Amygdala (tissue), 56 donors: ENCODE measurements at regions not wholly inside any gene's neighbourhood (a gene's known extent, or its start where the extent isn't known, plus 50 kb on each side); places are given as distances from the start of the nearest gene placed in this dataset.
"Not testable (repeated sequence)": the region's sequence is repeated elsewhere in the genome, so short reads cannot be mapped to it uniquely, and the experiment has no call there.

Experiments
- DNase-seq, 56 donors: peaks; one replicate each; lab custom pipeline; 2025; lab: John Stamatoyannopoulos, UW

GRCh38 chr15:20207198-20207597 lies 334.4 kb downstream of the GOLGA6L6 start:
- DNase-seq, result not testable (repeated sequence)

DNA sequence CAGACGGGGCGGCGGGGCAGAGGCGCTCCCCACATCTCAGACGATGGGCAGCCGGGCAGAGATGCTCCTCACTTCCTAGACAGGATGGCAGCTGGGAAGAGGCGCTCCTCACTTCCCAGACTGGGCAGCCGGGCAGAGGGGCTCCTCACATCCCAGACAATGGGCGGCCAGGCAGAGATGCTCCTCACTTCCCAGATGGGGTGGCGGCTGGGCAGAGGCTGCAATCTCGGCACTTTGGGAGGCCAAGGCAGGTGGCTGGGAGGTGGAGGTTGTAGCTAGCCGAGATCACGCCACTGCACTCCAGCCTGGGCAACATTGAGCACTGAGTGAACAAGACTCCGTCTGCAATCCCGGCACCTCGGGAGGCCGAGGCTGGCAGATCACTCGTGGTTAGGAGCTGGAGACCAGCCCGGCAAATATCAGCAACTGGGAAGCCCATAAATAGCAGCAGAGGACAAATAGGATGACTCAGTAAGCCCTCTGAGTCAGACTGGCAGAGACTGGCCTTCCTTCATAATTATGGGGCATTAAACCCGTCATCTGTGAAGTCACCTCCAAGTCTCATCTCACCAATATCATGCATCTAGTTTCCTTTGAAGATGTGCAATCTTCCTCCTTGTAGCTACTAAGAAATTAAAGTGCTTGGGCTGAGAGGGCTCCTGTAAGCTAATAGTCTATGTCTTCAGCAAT lies 337.3 kb downstream of the GOLGA6L6 start:
- not testable (repeated sequence) for DNase-seq

DNA sequence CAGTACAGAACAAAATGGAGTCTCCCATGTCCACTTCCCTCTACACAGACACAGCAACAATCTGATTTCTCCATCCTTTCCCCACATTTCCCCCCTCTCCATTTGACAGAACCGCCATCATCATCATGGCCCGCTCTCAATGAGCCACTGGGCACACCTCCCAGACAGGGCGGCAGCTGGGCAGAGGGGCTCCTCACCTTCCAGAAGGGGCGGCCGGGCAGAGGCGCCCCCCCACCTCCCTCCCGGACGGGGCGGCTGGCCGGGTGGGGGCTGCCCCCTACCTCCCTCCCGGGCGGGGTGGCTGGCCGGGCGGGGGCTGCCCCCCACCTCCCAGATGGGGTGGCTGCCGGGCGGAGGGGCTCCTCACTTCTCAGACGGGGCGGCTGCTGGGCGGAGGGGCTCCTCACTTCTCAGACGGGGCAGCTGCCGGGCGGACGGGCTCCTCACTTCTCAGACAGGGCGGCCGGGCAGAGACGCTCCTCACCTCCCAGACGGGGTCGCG lies 337.9 kb downstream of the GOLGA6L6 start:
- not testable (repeated sequence) for DNase-seq

DNA sequence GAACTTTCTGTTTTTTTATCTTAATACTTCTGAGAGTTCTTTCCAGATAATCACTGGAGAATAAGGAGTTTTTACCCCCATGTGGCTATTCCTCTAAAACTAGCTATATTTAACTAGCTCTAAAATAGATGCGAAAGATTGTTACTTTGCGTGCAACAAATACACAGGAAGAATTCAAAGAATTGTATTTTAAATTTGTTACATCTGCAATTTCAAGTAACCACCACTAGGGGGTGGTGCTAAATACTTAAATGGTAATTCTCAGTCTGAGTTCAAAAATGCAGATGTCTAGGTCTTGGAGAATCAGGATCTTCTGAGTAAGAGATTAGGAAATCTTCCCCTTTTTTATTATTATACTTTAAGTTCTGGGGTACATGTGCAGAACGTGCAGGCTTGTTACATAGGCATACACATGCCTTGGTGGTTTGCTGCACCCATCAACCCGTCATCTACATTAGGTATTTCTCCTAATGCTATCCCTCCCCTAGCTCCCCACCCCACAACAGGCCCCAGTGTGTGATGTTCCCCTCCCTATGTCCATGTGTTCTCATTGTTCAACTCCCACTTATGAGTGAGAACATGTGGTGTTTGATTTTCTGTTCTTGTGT lies 346.9 kb downstream of the GOLGA6L6 start:
- DNase-seq, result not testable (repeated sequence)

DNA sequence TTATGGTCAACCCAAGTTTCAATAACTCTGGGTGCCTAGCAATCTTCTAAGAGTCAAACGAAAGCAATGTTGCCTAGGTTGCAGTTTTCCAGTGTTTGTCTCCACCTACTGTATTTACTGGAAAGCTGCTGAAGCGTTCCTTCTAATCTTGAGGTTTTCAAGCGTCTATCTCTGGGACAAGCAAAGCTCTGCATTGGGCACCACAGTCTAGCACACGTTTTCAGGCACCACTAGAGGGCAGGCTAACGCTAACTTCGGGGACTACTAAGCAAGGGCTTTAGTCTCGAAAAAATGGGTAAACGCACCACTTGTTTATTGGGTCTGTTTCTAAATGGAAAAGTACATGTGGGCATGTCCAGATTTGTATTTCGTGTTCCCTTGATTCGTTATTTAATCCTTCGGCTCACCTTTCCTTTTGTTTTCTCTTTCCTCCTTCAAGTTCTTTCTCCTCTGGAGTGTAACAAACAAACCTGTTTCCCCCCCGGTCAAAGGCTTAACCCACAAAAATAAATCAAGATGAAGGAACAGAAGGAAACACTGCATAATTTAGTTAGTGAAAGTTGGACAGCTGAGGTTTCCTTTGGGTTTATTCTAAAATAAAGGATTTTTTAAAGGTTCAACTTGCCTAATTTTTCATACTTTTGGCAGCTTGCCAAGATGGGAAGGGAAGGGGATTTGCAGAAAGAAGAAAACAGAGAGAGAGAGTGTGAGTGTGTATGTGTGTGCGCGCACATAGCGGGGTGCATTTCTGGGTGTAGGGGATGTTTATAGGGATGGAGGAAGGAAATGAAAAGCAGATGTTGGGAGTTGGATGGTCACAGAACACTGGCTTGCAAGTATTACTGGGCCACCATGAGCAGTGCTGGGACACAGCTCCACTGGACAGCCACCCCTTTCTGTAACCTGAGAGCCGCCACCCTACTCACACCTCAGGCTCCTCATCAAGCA lies 348.3 kb downstream of the GOLGA6L6 start:
- DNase-seq, result not testable (repeated sequence)

DNA sequence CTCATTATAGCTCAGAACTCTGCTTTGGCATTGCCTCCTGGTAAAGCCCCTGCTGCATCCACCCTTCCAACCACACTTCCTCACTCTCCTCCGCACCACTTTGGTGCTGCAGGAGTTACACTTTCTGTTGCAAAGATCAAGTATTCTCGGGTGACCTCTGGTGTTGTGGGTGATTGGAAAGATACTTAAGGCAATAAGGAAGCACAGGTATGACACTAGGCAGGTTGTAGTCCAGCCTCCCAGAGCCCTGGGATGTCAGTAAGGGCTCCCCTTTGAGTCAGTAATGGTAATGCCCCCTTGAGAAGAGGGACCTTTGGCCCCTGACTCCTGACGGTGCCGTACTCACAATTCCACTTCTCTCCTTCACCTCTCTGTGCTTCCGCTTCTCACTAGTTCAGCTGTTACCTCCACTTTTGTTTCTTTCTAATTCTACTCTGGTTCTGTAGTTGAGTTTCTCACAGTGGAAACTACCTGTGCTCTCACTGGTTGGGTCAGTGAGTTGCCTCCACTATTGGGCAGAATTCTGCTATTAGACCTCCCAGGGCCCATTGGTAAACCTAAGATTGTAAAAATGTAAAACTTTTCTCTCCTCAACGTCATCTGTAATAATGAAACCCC lies 350.0 kb downstream of the GOLGA6L6 start:
- DNase-seq, result not testable (repeated sequence)

DNA sequence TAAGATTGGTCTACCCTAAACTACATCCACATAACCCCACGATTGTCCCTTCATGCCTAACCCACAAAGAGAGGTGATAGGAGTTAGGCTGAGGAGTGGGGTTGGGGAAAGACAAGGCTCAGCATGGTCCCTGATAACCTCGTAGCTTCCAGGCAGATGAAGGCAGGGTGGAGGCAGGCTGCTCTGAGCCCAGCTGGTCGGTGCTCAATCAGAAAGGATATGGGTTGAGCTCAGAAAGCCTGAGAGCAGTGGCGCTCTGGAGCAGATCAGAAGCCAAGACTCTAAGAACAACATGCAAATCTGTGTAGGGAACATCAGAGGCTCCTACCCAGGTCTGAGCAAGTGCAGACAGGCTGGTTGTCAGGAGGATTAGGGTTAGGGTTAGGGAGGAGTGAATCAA lies 353.0 kb downstream of the GOLGA6L6 start:
- not testable (repeated sequence) for DNase-seq

DNA sequence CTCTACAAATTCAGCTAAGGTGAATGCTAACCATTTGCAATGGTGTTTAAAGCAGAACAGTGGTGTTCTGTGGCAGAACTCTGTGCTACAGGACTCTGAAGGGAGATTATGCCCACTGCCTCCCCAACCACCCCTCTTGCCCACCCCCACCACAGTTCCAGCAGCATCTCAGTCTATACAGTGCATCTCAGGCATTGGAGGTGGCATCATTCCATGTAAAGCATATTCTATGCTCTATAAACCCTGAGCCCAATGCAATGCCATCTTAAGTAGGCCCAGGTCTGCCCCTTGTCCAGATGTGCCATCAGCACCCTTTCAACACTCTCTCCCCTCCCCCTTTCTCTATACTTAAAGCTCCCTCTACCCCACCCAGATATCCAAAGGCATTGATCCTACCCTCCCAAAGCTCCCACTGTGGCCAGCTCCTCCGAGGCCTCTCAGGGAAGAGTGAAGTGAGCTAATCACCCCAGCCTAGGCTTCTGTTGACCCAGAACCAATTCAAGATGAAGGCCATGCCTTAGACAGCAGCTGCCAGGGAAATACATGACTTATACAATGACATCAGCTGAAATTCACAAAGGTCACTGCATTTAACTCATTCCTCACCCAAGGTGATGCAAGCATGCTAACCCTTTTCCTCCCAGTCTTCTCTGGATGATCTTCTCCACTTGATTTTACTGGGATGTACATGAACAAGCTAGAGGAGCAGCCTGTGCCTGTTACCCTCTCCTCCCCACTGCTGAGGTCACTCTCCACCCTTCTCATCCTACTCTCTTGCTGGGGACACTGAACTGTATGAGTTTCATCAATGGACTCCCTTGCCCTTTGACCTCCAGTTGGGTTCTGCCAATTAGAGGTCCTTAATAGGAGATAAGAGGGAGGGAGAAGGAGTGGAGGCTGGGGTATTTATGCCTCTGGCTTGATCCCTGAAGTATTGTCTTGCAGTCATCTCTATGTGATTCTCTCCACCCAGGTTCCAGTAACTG lies 353.9 kb downstream of the GOLGA6L6 start:
- DNase-seq, result not testable (repeated sequence)

DNA sequence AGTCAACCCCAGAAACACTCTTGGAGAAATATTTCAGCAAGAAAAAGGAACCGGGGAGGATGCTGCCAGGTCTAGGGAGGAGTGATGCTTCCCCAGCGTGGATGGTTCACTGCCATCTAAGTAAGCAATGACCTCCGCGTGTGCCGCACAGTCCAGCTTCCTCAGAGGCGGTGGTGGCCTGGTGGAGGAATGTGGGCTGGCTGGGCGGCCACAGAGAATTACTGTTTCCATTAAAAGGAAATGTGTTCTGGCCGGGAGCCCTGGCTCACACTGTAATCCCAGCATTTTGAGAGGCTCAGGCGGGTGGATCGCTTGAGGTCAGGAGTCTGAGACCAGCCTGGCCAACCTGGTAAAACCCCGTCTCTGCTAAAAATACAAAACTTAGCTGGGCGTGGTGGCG lies 356.7 kb downstream of the GOLGA6L6 start:
- DNase-seq, result not testable (repeated sequence)

GRCh38 chr15:20168221-20168620 lies 373.4 kb downstream of the GOLGA6L6 start:
- not testable (repeated sequence) for DNase-seq

DNA sequence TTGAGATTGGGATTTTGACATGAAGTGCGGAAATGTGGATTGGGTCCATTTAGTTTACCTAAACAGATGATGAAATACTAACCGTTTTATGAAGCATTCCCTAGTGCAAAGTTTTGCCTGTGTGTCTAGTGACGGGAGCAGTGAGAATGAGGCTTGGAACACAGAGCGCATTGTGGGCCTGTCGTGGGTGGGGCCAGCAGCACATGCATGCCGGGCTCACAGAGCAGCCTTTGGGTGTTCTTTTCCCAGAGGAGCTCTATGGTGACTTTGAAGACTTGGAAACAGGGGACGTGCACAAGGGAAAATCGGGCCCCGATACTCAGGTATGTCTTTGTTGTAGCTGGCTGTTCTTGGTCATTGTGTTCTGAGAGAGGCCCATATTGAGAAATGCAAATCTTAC lies 388.1 kb downstream of the GOLGA6L6 start:
- not testable (repeated sequence) for DNase-seq

GRCh38 chr15:20148679-20149078 lies 392.9 kb downstream of the GOLGA6L6 start:
- not testable (repeated sequence) for DNase-seq

GRCh38 chr15:20148008-20148407 lies 393.6 kb downstream of the GOLGA6L6 start:
- not testable (repeated sequence) for DNase-seq

DNA sequence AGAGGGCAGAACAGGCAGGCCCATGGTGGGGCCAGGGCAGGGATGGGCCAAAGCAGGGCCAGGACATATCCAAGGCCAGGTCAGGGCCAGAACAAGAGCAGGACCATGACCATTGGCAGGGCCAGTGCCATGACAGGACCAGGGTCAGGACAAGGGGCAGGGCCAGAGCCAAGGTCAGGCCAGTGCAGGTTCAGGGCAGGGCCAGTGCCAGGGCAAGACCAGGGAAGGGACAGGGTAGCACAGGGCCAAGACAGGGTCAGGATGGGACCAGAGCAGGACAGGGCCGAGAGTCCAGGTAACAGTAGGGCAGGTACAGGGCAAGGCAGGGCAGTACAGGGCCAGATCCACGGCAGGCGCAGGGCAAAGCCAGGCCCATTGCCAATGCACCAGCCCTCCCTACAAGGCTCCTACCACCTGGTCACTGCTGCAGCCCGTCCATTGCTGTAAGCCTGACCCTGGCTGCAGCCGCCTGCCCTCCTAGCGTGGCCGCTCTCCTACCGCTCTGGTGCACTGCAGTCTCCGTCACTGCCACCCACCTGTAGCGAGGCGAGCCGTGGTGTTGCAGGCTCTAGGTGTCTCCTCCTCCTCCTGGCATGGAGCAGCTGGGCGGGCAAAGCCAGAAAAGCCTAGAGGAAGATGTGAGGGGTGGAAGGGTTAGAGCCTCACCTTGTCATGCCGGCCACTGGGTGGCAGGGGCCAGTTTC lies 397.1 kb downstream of the GOLGA6L6 start:
- not testable (repeated sequence) for DNase-seq

DNA sequence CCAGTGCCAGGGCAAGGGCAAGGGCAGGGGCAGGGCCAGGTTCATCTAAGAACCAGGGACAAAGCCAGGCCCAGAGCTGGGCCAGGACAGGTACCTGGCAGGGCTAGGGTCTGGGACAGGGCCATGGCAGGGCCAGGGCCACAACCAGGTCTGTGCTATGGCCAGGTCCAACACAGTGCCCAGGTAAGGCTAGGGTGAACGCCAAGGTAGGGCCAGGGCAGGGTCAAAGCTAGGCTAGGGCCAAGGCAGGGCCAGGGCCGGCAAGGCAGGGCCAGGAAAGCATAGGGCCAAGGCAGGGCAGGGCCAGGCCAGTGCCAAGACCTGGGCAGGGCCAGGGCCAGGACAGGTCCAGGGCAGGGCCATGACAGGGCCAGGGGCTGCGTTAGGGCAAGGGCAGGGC lies 398.7 kb downstream of the GOLGA6L6 start:
- not testable (repeated sequence) for DNase-seq

GRCh38 chr15:20142410-20142809 lies 399.2 kb downstream of the GOLGA6L6 start:
- not testable (repeated sequence) for DNase-seq

DNA sequence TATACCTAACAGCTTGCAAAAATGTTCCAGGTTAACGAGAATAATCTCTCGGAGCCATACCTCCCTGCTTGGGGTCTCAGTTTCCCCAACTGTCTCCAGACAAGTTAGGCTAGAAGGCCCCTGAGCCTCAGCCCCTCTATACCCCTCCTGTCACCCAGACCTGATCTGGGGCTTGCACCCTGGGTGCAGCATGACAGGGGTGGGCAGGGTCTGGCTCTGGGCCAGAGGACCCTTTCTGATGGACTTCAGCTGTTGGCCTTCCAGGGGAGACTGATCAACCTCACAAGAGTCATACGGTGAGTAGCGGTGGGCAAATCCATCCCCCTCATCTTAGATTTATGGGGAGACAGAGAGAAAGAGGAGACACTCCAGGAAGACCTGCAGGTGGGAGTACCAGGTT lies 416.9 kb downstream of the GOLGA6L6 start:
- DNase-seq, result not testable (repeated sequence)

DNA sequence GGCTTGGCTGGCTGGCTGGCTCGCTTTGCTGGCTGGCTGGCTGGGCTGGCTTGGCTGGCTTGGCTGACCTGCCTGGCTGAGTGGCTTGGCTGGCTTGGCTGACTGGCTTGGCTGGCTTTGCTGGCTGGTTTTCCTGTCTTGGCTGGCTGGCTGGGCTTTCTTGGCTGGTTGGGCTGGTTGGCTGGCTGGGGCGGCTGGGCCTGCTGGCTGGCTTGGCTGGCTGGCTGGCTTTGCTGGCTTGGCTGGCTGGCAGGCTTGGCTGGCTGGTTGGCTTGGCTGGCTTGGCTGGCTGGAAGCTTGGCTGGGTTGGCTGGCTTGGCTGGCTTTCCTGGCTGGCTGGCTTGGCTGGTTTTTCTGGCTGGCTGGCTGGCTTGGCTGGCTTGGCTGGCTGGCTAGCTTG lies 435.6 kb downstream of the GOLGA6L6 start:
- no peak for DNase-seq
